Immature natural killer cell (primary cell): ENCODE measurements at regions not wholly inside any gene's neighbourhood (a gene's known extent, or its start where the extent isn't known, plus 50 kb on each side); places are given as distances from the start of the nearest gene placed in this dataset.

Experiments
- DNase-seq, 3 donors: peaks; one replicate each; pipeline ENCODE4 v3.0.0; 2022; ENCODE audit warnings: mixed read lengths in 1 of 3
- H3K27ac Mint-ChIP-seq, 6 donors: one replicate each; pipeline ENCODE4 v1.8.0; 2020; ENCODE audit warnings: mixed read lengths in 6 of 6, mild to moderate bottlenecking in 5 of 6, inconsistent platforms in 4 of 6, moderate library complexity in 3 of 6
- H3K27me3 Mint-ChIP-seq, 3 donors: one replicate each; pipeline ENCODE4 v1.8.0; 2020 to 2021; ENCODE audit warnings: low read depth in 3 of 3, mild to moderate bottlenecking in 3 of 3, mixed read lengths in 3 of 3, moderate library complexity in 3 of 3, inconsistent platforms in 1 of 3
- H3K36me3 Mint-ChIP-seq, 3 donors: one replicate each; pipeline ENCODE4 v1.8.0; 2020; ENCODE audit warnings: mixed read lengths in 3 of 3, inconsistent platforms in 2 of 3, mild to moderate bottlenecking in 2 of 3
- H3K4me1 Mint-ChIP-seq, 2 donors: one replicate each; pipeline ENCODE4 v1.8.0; 2020; ENCODE audit warnings: inconsistent platforms in 2 of 2, mild to moderate bottlenecking in 2 of 2, mixed read lengths in 2 of 2, moderate library complexity in 1 of 2
- H3K4me3 Mint-ChIP-seq, 5 donors: one replicate each; pipeline ENCODE4 v1.8.0; 2020; ENCODE audit warnings: mild to moderate bottlenecking in 5 of 5, mixed read lengths in 5 of 5, inconsistent platforms in 3 of 5, moderate library complexity in 3 of 5
- H3K9me3 Mint-ChIP-seq, 6 donors: one replicate each; pipeline ENCODE4 v1.8.0; 2020; ENCODE audit warnings: mild to moderate bottlenecking in 6 of 6, mixed read lengths in 6 of 6, inconsistent platforms in 4 of 6, moderate library complexity in 3 of 6

GRCh38 chr4:98747393-98748091, 89.1 kb upstream of the TSPAN5 start:
- H3K27me3 Mint-ChIP-seq, result peaks cover 2 to 3% (median 3%) of the 10 kb centered on the region in 3 donors
- DNase-seq, result no peak
- H3K36me3 Mint-ChIP-seq, result no peaks in the 10 kb centered on the region
- no peaks in the 10 kb centered on the region for H3K4me1 Mint-ChIP-seq
- H3K4me3 Mint-ChIP-seq, result no peak overlapping the region
- H3K9me3 Mint-ChIP-seq, result no peaks in the 10 kb centered on the region
- H3K27ac Mint-ChIP-seq, result no peak overlapping the region

- Mint-ChIP-seq H3K27ac (no peak overlapping the region), H3K27me3 (peaks cover 2 to 3% (median 3%) of the 10 kb centered on the region in 3 donors), H3K4me3 (no peak overlapping the region), H3K36me3 (no peaks in the 10 kb centered on the region), H3K9me3 (no peaks in the 10 kb centered on the region), H3K4me1 (no peaks in the 10 kb centered on the region)
- DNase-seq, result no peak
Measured at GRCh38 chr4:98746936-98747335, 88.5 kb upstream of the TSPAN5 start.

GRCh38 chr4:98746530-98746929, 88.1 kb upstream of the TSPAN5 start:
- Mint-ChIP-seq H3K9me3 (no peaks in the 10 kb centered on the region), H3K4me3 (no peak overlapping the region), H3K36me3 (no peaks in the 10 kb centered on the region), H3K27me3 (peaks cover 2 to 3% (median 3%) of the 10 kb centered on the region in 3 donors), H3K4me1 (no peaks in the 10 kb centered on the region), H3K27ac (no peak overlapping the region)
- no peak for DNase-seq

GRCh38 chr4:98745366-98745765, 87.0 kb upstream of the TSPAN5 start:
- H3K9me3 Mint-ChIP-seq, result no peaks in the 10 kb centered on the region

GRCh38 chr4:98744372-98745150, 86.2 kb upstream of the TSPAN5 start:
- Mint-ChIP-seq H3K4me3 (no peak overlapping the region), H3K9me3 (no peaks in the 10 kb centered on the region), H3K27me3 (peaks cover 2 to 3% (median 3%) of the 10 kb centered on the region in 3 donors), H3K4me1 (no peaks in the 10 kb centered on the region), H3K36me3 (no peaks in the 10 kb centered on the region), H3K27ac (no peak overlapping the region)
- DNase-seq, result no peak

More at GRCh38 chr4:98745366-98745765, 87.0 kb upstream of the TSPAN5 start:
- peaks cover 2 to 3% (median 3%) of the 10 kb centered on the region in 3 donors for H3K27me3 Mint-ChIP-seq
- H3K4me1 Mint-ChIP-seq, result no peaks in the 10 kb centered on the region
- no peak overlapping the region for H3K4me3 Mint-ChIP-seq
- no peak overlapping the region for H3K27ac Mint-ChIP-seq
- no peak for DNase-seq
- no peaks in the 10 kb centered on the region for H3K36me3 Mint-ChIP-seq

- H3K27me3 Mint-ChIP-seq, result peaks cover 0 to 4% (median 0%) of the 10 kb centered on the region in 3 donors
- H3K27ac Mint-ChIP-seq, result no peak overlapping the region
- no peak for DNase-seq
- peaks cover 0 to 15% (median 0%) of the 10 kb centered on the region in 3 donors for H3K36me3 Mint-ChIP-seq
- H3K9me3 Mint-ChIP-seq, result peaks cover 0 to 10% (median 0%) of the 10 kb centered on the region in 6 donors
- H3K4me3 Mint-ChIP-seq, result no peak overlapping the region
- H3K4me1 Mint-ChIP-seq, result no peaks in the 10 kb centered on the region
Measured at GRCh38 chr4:98741952-98742351, 83.5 kb upstream of the TSPAN5 start.

GRCh38 chr4:98739751-98740150, 81.3 kb upstream of the TSPAN5 start:
- no peaks in the 10 kb centered on the region for H3K4me1 Mint-ChIP-seq

GRCh38 chr4:98733601-98734000, 75.2 kb upstream of the TSPAN5 start:
- Mint-ChIP-seq H3K36me3 (peaks cover 0 to 15% (median 4%) of the 10 kb centered on the region in 3 donors), H3K4me3 (no peak overlapping the region), H3K27ac (no peak overlapping the region), H3K27me3 (peaks cover 0 to 3% (median 2%) of the 10 kb centered on the region in 3 donors), H3K9me3 (peaks cover 0 to 13% (median 0%) of the 10 kb centered on the region in 6 donors), H3K4me1 (peaks cover under 1 to 2% of the 10 kb centered on the region in 2 donors)
- no peak for DNase-seq

More at GRCh38 chr4:98739751-98740150, 81.3 kb upstream of the TSPAN5 start:
- Mint-ChIP-seq H3K27me3 (peaks cover 0 to 4% (median 0%) of the 10 kb centered on the region in 3 donors), H3K36me3 (peaks cover 0 to 15% (median 4%) of the 10 kb centered on the region in 3 donors), H3K27ac (no peak overlapping the region), H3K4me3 (no peak overlapping the region), H3K9me3 (peaks cover 0 to 13% (median 0%) of the 10 kb centered on the region in 6 donors)
- no peak for DNase-seq

- Mint-ChIP-seq H3K4me1 (peaks cover 4 to 8% of the 10 kb centered on the region in 2 donors), H3K36me3 (peaks cover 7 to 12% (median 10%) of the 10 kb centered on the region in 3 donors), H3K9me3 (peaks cover 3 to 17% (median 7%) of the 10 kb centered on the region in 6 donors), H3K4me3 (no peak overlapping the region), H3K27ac (no peak overlapping the region), H3K27me3 (peaks cover 0 to 5% (median 3%) of the 10 kb centered on the region in 3 donors)
- no peak for DNase-seq
Measured at GRCh38 chr4:98728871-98729270, 70.5 kb upstream of the TSPAN5 start.

GRCh38 chr4:98728433-98728832, 70.0 kb upstream of the TSPAN5 start:
- Mint-ChIP-seq H3K36me3 (peaks cover 7 to 12% (median 10%) of the 10 kb centered on the region in 3 donors), H3K4me1 (peaks cover 4 to 8% of the 10 kb centered on the region in 2 donors), H3K27ac (peak overlapping the region in 2 of 6 donors; percentile 13 to 32), H3K9me3 (peaks cover 3 to 19% (median 7%) of the 10 kb centered on the region in 6 donors), H3K4me3 (no peak overlapping the region), H3K27me3 (peaks cover 0 to 5% (median 3%) of the 10 kb centered on the region in 3 donors)
- DNase-seq, result no peak

- DNase-seq, result no peak
- Mint-ChIP-seq H3K4me1 (no peaks in the 10 kb centered on the region), H3K27ac (no peak overlapping the region), H3K4me3 (no peak overlapping the region), H3K27me3 (peaks cover 0 to 2% (median 0%) of the 10 kb centered on the region in 3 donors), H3K9me3 (peaks cover 3 to 22% (median 10%) of the 10 kb centered on the region in 6 donors), H3K36me3 (peaks cover 12 to 18% (median 14%) of the 10 kb centered on the region in 3 donors)
Measured at GRCh38 chr4:98722000-98722399, 63.6 kb upstream of the TSPAN5 start.

- no peak overlapping the region for H3K4me3 Mint-ChIP-seq
- no peaks in the 10 kb centered on the region for H3K4me1 Mint-ChIP-seq
- peaks cover 10 to 16% (median 12%) of the 10 kb centered on the region in 3 donors for H3K36me3 Mint-ChIP-seq
- peaks cover 0 to 2% (median 0%) of the 10 kb centered on the region in 3 donors for H3K27me3 Mint-ChIP-seq
- H3K27ac Mint-ChIP-seq, result no peak overlapping the region
- DNase-seq, result no peak
- peaks cover 3 to 22% (median 10%) of the 10 kb centered on the region in 6 donors for H3K9me3 Mint-ChIP-seq
Measured at GRCh38 chr4:98720871-98721480, 62.6 kb upstream of the TSPAN5 start.

GRCh38 chr4:98716796-98717195, 58.4 kb upstream of the TSPAN5 start:
- peaks cover 0 to 5% (median 2%) of the 10 kb centered on the region in 6 donors for H3K9me3 Mint-ChIP-seq
- H3K4me1 Mint-ChIP-seq, result peaks cover 0 to 2% of the 10 kb centered on the region in 2 donors
- no peak for DNase-seq
- no peaks in the 10 kb centered on the region for H3K27me3 Mint-ChIP-seq
- no peak overlapping the region for H3K27ac Mint-ChIP-seq
- H3K4me3 Mint-ChIP-seq, result no peak overlapping the region
- H3K36me3 Mint-ChIP-seq, result peaks cover 4 to 13% (median 9%) of the 10 kb centered on the region in 3 donors
